Esophagus squamous epithelium (tissue), 4 donors: ENCODE measurements at regions not wholly inside any gene's neighbourhood (a gene's known extent, or its start where the extent isn't known, plus 50 kb on each side); places are given as distances from the start of the nearest gene placed in this dataset.

Source experiments
- POLR2A ChIP-seq, 4 donors: fragments of 450-650 bp; IDR thresholded peaks; one replicate each; pipeline ENCODE4 v1.6.1; 2017; ENCODE audit warnings: antibody characterized with exemption in 4 of 4, mild to moderate bottlenecking in 4 of 4, moderate library complexity in 3 of 4
- TF ChIP-seq, protein P1 (sequence below), 6 experiments: fragments of 450-650 bp in 4 of 6; fragments of 200-600 bp in 2 of 6; sonication (generic) in 2 of 6; IDR thresholded peaks; one replicate each; pipeline ENCODE4 v1.5.1; 2016 to 2019; ENCODE audit warnings: antibody characterized with exemption in 6 of 6, mild to moderate bottlenecking in 4 of 6, moderate library complexity in 4 of 6

GRCh38 chr21:17460094-17460493, 52.7 kb upstream of the CXADR start:
- TF ChIP-seq, protein P1, sequence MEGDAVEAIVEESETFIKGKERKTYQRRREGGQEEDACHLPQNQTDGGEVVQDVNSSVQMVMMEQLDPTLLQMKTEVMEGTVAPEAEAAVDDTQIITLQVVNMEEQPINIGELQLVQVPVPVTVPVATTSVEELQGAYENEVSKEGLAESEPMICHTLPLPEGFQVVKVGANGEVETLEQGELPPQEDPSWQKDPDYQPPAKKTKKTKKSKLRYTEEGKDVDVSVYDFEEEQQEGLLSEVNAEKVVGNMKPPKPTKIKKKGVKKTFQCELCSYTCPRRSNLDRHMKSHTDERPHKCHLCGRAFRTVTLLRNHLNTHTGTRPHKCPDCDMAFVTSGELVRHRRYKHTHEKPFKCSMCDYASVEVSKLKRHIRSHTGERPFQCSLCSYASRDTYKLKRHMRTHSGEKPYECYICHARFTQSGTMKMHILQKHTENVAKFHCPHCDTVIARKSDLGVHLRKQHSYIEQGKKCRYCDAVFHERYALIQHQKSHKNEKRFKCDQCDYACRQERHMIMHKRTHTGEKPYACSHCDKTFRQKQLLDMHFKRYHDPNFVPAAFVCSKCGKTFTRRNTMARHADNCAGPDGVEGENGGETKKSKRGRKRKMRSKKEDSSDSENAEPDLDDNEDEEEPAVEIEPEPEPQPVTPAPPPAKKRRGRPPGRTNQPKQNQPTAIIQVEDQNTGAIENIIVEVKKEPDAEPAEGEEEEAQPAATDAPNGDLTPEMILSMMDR (IDR thresholded peaks at IDR 0.05), result no peak
- no peak for TF ChIP-seq POLR2A (IDR thresholded peaks at IDR 0.05)
